NCI-H1092 (cell line): ENCODE measurements at regions not wholly inside any gene's neighbourhood (a gene's known extent, or its start where the extent isn't known, plus 50 kb on each side); places are given as distances from the start of the nearest gene placed in this dataset.
"Not testable (repeated sequence)": the region's sequence is repeated elsewhere in the genome, so short reads cannot be mapped to it uniquely, and the experiment has no call there.

Source experiments
- DNase-seq: peaks from one replicate; lab custom pipeline; 2025; lab: John Stamatoyannopoulos, UW

DNA sequence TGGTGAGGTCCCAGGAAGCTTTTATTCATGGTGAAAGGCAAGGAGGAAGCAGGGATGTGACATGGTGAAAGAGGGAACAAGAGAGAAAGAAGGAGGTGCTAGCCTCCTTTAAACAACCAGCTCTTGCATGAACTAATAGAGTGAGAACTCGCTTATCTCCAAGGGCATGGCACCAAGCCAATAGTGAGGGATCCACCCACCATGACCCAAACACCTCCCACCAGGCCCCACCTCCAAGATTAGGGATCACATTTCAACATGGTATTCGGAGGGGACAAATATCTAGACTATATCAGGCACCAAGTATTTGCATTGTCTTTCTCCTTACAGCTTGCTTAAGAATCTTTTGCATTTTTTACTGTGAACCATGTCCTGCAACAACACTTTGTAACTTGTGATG is 91.9 kb upstream of the DHRS4 start:
- no peak for DNase-seq

DNA sequence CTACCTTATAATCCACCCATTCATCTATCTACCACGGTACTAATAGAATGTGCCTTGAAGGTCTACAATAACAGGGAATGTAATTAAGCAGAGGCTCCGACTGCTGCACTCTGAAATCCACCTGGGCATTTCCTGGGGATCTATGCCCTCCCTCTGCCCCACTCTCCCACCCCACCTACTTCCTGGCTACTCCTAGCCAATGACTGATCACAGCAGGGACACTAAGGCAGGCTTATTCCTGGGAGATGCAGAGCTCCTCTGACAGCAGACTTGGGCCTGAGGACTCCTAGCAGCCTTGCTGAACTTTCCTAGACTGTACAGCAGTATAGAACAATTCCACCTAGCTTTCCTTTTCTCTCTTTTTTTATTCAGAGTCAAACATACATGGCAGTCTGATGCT is 91.1 kb upstream of the DHRS4 start:
- DNase-seq = no peak

DNA sequence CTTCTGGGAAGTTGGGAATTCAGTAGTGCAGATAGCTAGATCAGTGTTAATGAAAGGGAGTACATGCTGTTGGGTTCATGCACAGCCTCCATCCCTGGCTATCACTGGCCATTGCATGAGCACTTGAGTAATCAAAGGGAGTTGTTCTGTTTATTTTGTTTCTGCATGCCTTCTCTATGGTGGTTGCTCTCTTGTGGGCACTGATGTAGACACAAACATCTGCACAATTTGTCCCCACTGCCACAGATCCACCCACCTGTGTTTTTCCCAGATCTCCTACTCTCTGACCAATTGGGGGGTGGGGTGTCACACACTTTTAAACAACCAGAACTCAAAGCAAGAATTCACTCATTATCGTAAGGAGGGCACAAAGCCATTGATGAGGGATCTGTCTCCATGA is 89.7 kb upstream of the DHRS4 start:
- DNase-seq = no peak

DNA sequence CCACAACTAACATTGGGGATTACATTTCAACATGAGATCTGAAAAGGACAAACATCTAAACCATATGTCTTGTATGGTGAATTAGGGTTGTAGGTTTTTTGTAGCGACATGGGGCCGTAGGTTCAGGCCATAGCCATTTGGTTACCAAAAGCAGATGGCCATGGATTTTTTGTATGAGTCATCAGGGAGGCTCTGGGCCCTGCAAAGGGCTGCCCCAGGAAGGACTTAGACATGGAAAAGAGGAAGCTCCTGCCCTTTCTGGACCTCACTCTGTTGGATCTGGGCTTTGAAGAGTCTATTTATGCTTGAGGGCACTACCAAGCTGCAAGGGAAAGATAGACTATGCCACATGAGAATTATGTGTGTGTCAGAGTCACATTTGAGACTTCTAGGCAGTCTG is 89.3 kb upstream of the DHRS4 start:
- no peak for DNase-seq

DNA sequence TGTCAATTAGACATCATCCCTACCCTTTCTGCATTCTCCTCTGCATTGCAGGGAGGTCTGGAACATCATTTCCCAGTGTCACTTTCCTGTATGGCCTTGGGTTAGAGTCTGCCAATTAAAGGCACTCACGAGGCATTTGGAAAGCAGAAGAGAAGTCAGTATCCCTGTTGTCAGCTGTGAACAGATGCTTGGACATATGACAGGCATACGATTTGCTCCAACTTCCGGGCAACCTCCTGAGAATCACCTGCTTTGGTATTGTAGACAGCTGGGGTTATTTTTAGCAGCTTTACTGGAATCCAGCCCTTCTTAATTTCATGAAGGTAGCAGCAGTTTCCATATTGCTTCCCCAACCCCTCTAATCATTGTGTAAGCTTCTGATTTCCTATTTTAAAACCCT is 88.7 kb upstream of the DHRS4 start:
- no peak for DNase-seq

DNA sequence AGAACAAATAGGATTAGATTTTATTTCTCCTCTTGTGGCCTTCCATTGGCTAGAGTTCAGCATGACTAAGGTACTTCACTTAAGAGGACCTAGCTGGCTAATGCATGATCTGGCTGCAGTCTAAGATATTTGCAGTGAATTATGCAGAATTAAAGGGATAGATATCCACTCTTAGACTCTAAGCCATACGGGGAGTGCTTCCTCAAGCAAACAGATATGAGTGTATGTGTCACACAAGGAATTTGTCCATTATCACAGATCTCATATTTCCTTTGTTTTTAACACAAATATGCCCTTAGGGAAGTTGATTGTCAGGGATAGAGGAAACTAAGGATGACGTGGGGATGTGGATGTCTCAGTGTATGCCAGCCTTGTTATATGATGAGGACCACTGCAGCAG is 88.1 kb upstream of the DHRS4 start:
- DNase-seq = peak; percentile 31

DNA sequence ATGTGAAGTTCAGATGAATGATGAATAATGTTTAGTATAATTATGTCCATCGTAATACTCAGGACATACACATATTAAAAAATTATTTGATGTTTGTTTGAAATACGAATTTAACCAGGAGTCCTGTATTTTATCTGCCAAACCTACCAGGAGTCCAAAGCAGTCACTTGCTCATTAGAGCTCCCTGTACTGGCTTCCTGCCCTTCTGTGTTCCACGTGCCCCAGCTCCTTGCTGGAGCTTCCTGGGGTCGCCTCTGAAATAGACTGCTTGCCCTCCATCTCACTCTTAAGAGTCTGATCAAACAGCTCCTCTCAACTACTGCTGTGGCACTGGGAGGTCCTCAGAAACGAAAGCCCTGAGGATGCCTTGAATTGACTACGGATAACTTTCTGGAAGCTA is 87.3 kb upstream of the DHRS4 start:
- DNase-seq = no peak

DNA sequence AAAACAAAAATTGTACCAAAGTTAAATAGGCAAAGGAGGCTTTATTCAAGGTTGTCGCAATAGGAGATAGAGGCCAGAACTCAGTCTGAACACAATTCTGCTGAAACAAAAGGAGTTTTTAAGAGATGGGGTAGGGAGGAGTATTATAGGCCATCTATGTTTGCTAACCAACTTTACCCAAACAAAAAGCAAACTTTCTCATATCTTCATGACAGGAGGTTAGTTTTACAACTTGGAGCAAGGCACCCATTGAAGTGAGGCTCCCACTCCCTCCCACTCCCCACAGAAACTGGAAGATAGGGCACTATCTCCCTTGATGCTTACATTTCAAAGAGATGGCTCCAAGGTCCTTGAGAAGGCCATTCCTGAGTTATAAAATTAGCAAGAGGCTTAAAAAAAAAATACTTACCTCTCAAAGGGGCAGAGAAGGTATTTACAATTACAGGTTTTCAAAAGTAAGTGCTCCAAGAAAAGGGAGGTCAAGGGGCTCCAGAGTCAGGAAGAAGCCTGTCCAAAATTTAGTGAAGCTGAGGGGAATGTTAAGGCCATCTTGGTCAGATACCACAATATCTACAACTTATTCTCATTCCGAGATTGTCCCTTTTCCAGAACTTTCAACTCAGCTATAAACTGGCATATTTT is 84.4 kb upstream of the DHRS4 start:
- DNase-seq = no peak

DNA sequence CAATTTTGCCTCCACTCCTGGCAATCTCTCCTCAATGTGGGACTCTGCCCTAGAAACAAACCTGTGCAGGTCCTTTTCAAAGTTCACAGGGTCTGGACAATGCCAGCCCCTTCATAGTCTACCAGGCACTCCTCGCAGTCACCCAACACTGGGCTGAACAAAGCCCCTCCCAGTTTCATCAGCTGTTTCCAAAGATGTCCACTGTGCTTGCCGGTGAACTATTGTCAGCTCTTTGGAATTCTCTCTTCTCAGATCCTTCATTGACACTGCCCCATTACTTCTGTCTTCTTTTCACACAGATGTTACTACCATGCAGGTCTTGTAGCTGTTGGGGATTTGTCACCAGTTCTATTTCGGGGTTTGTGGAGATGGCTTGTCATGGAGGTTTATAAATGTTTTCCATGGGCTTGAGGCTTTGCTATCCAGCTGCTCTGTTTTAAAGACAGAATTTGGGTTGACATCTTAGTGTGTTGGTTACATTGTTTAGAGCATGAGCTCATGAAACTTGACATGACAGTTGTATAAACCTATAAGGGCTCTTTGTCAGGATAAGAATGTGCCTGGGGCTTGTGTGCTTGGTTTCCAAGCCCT is 77.3 kb upstream of the DHRS4 start:
- no peak for DNase-seq

DNA sequence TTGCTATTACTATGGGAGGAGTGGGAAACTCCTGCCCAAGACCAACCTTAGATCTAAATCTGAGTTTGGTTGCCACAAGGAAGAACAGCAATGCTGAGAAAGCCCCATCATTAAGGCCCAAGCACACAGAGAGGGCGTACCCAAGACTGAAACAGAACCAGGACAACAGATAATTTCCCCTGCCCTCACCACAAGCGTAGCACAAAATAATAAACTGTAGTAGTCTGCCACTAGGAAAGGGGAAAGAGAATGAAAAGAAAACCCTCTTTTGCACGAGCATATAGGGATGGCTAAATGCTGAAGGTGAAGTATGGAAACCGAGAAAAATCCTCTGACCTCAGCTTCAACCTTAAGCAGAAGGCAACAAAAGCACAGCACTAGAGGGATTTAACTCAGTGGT is 76.5 kb upstream of the DHRS4 start:
- no peak for DNase-seq

DNA sequence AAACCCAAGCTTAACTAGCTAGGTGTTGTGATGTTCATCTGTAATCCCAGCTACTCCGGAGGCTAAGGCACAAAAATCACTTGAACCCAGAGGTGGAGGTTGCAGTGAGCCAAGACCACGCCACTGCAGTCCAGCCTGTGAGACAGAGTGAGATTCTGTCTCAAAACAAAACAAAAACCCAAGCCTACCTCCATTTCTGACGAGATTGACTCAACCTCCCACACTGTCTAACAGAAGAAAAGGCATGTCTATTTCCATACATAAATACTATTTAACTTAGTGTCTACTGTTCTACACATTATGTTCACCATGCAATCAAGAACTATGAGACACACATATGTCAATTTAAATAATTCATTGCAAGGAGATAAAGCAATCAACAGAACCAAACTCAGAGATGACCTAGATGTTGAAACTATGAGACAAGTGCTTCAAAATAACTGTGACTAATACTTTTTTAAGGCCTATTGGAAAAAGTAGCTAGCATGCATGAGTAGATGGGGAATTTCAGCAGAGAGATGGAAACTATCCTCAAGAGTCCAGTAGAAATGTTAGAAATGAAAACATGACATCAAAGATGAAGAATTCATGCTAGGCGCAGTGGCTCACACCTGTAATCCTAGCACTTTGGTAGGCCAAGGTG is 75.9 kb upstream of the DHRS4 start:
- DNase-seq = no peak

DNA sequence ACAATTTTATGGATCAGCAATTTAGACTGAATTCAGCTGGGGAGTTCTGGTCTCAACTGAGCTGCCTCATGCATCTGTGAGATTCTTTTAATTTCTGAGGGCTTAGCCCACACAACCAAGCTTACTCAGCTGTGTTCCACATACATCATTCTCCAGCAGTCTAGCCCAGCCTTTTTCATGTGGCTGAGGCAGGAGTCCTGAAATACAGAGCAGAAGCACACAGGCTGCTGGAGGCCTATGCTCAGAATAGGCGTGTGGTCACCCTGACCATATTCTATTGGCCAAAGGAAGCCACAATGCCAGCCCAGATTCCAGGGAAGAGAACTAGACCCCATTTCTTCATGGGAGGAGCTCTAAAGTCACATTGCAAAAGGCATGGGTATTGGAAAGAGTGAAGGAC is 72.3 kb upstream of the DHRS4 start:
- no peak for DNase-seq

DNA sequence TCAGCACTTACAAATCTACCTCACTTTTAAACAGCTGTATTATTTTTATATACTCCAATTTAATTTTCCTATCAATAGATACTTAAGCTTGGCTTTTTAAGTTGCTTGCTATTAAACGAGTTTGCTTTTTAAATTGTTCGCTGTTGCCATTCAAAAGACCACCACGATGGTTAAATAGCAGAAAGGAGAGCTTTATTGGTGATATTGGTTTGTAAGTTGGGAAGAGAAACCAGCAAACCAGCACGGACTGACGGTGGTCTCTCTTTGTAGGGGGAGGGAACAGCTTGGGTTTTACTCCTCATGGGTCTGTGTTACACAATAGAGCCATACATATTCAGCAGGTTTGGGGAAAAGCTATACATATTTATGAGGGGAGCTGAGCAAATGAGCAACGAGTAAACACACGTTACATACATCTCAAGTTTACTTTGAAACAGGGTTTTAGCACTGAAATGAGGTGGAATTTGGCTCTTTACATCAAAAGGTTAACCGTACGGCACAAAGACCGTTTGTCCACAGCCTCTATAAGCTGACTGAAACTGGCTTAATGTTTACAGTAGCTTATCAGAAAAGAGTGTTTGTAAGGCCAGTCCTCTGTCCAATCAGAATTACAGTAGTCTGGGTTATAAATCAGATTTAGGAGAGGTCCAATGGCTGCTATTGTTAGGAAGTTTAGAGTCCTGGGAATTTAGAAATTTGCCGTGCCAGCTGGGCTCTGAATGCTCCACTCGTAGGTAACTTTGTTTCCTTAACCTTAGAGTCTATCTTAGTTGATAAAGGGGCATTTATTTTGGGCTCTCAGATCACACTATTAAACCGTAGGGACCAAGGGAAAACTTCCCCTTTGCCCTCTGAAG is 69.7 kb upstream of the DHRS4 start:
- no peak for DNase-seq

DNA sequence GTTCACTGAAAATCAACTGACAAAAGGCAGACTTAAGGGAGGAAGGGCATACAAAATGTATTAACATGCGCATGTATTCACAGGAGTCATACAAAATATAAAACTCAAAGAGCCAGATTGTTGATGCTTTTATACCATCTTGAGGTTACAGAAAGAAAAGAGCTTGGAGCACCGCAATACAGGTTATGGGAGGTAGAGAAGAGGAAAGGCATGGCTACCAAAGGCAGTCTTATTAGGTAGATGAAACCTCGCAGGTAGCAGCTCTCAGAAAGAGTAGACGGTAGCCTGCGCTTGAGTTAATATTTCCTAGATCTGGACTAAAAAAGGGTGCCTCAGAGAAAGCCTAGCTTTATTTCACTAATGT is 69.0 kb upstream of the DHRS4 start:
- DNase-seq = no peak

DNA sequence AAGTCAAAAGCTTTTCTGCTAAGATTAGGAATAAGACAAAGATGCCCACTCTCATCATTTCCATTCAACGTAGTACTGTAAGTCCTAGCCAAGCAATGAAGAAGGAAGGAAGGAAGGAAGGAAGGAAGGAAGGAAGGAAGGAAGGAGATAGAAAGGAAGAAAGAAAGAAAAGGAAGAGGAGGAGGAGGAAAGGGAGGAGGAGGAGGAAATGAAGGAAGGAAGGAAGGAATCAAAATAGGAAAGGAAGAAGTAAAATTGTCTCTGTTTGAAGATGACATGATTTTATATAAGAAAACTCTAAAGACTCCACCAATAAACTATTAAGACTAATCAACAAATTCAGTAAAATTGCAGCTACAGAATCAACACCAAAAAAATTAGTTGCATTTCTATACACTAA is 66.0 kb upstream of the DHRS4 start:
- no peak for DNase-seq

DNA sequence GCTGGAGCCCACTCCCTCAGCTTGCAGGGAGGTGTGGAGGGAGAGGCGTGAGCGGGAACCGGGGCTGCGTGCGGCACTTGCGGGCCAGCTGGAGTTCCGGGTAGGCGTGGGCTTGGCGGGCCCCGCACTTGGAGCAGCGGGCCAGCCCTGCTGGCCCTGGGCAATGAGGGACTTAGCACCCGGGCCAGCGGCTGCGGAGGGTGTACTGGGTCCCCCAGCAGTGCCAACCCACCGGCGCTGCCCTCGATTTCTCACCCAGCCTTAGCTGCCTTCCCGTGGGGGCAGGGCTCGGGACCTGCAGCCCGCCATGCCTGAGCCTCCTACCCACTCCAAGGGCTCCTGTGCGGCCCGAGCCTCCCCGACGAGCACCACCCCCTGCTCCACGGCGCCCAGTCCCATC is 61.9 kb upstream of the DHRS4 start:
- DNase-seq = not testable (repeated sequence)

DNA sequence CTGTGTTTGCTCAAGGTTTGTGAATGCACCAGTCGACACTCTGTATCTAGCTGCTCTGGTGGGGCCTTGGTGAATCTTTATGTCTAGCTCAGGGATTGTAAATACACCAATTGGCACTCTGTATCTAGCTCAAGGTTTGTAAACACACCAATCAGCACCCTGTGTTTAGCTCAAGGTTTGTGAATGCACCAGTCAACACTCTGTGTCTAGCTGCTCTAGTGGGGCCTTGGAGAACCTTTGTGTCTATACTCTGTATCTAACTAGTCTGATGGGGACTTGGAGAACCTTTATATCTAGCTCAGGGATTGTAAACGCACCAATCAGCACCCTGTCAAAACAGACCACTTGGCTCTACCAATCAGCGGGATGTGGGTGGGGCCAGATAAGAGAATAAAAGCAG is 61.3 kb upstream of the DHRS4 start:
- not testable (repeated sequence) for DNase-seq

DNA sequence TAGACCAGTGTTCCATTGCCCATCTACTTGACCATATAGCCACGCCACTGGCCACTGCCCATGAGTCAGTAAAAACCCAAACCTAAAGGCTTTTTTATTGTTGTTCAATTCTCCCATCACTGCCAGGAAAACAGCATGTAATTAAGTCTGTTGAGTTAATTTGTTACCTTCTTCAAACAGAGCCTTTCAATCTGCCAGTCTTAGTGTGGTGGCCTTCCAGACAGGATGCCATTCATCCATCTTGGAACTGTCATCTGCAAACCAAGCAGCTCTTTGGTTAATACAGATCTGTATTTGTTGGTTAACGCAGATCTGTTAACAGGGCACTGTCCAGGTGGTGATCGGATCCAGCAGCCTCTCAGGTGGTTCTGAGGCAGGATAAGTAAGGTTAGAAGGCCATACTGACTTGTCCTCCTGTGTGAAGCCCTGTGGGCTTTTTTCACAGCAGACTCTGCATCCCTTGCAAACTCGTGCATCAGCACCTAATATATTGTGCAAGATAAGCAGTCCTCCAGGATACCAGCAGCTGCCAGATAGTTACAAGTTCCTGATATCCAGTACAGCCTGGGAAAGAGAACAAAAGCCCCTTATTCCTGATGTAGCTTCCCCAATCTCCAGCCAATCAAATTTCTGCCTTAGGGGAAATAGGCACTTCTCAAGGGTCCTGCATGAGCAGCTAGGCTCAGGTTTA is 59.1 kb upstream of the DHRS4 start:
- DNase-seq = no peak

DNA sequence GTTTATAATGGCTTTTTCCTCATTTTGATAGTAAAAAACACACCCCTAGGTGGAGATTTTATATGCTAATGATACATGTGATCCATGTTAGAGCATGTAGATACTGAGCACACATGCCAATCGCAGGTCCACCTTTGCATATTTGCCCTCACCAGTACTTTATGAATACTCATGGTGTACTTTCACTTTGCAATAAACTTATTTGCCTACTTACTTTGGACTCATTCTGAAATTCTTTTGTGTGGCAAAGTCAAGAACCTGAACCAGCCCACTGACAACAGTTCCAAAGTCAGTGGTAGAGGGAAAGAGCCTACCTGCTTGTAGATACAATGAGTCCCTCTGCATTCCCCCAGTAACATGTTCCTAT is 58.5 kb upstream of the DHRS4 start:
- DNase-seq = no peak

DNA sequence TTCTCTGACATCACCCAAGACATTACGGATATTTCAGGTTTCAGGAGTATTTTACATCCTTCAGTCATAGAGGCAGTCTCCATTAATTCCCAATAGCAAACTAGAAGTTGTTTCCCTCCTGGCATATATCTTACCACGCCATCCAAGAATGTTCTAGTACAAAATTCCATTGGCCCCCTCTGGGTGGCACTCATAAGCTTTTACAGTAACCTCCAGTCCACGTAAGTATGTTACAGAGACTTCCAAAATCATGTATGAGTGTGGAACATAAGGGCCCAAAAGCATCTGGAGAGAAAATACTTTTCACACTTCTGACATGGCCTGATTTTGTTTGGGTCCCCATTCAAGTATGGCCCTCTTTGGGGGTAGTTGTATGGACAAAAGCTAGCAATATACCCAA is 58.1 kb upstream of the DHRS4 start:
- no peak for DNase-seq

DNA sequence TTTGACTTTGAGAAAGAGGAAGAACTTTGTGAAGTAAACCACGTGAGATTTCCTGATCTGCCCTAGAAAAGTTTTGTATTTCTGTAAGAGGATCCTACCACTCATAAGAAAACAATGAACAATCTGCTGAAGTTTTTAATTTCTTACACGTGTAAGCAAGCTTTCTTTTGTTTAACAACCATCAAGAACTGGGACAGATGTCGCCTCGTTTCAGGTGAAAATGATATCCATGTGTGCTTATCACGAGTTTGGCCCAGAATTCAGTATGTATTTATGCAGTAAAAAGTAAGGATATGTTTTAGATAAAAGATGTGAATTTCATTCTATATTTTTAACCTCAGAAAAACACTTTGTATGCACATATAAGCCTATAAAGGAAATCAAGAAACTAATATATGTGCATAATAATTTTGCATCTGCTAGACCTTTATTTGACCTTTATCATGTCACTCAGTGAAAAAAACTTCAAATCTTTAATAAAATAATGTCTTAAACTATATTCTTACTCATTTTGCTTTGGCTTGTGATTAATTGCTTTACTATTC is 56.9 kb upstream of the DHRS4 start:
- DNase-seq = no peak

DNA sequence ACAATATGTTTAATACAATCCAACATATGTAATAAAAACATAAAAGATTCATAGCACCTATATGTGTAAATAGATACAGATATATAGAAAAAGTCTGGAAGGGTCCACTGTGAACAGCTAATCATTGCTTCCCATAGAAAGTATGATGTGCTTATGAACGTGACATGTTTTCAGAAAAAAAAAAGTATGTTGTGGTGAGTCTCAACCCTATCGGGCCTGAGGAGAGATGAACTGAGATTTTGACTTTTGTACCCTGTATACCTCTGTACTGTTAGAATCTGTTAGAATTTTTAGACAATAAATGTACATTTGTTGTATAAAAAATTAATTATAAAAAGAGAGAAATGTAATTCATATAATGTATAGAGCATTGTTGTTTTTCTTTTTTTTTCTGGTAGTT is 56.3 kb upstream of the DHRS4 start:
- DNase-seq = not testable (repeated sequence)
